HG02884 (cell line): ENCODE measurements at regions not wholly inside any gene's neighbourhood (a gene's known extent, or its start where the extent isn't known, plus 50 kb on each side); places are given as distances from the start of the nearest gene placed in this dataset.

Experiments
- ATAC-seq: cut with Tn5 transposase; IDR thresholded peaks from one replicate; pipeline ENCODE4 v1.9.1; 2021; ENCODE audit warnings: mild to moderate bottlenecking, moderate library complexity; ENCODE audit not compliant: unreplicated experiment

GRCh38 chr16:49129935-49130334 lies 151.7 kb downstream of the CBLN1 start:
- ATAC-seq: no peak

- no peak for ATAC-seq
Measured at GRCh38 chr16:49128740-49129139, 152.9 kb downstream of the CBLN1 start.

GRCh38 chr16:49127103-49127502 lies 154.5 kb downstream of the CBLN1 start:
- no peak for ATAC-seq

GRCh38 chr16:49121636-49122035 lies 160.0 kb downstream of the CBLN1 start:
- no peak for ATAC-seq

GRCh38 chr16:49120631-49121030 lies 161.0 kb downstream of the CBLN1 start:
- no peak for ATAC-seq

- no peak for ATAC-seq
Measured at GRCh38 chr16:49116873-49117272, 164.8 kb downstream of the CBLN1 start.

GRCh38 chr16:49115956-49116355 lies 165.7 kb downstream of the CBLN1 start:
- ATAC-seq: no peak

GRCh38 chr16:49112754-49113153 lies 168.9 kb downstream of the CBLN1 start:
- no peak for ATAC-seq

GRCh38 chr16:49111351-49111750 lies 170.3 kb downstream of the CBLN1 start:
- no peak for ATAC-seq

- no peak for ATAC-seq
Measured at GRCh38 chr16:49108611-49109010, 173.0 kb downstream of the CBLN1 start.

GRCh38 chr16:49103298-49103697 lies 178.3 kb downstream of the CBLN1 start:
- no peak for ATAC-seq

GRCh38 chr16:49101997-49102396 lies 179.6 kb downstream of the CBLN1 start:
- no peak for ATAC-seq

GRCh38 chr16:49100366-49100765 lies 181.3 kb downstream of the CBLN1 start:
- no peak for ATAC-seq

GRCh38 chr16:49097964-49098363 lies 183.7 kb downstream of the CBLN1 start:
- no peak for ATAC-seq

- ATAC-seq: no peak
Measured at GRCh38 chr16:49096176-49096945, 185.3 kb downstream of the CBLN1 start.

GRCh38 chr16:49095539-49095938 lies 186.1 kb downstream of the CBLN1 start:
- ATAC-seq: no peak

- no peak for ATAC-seq
Measured at GRCh38 chr16:49094471-49094870, 187.2 kb downstream of the CBLN1 start.

- no peak for ATAC-seq
Measured at GRCh38 chr16:49093939-49094338, 187.7 kb downstream of the CBLN1 start.

- ATAC-seq: no peak
Measured at GRCh38 chr16:49092704-49093103, 188.9 kb downstream of the CBLN1 start.

GRCh38 chr16:49089533-49089932 lies 192.1 kb downstream of the CBLN1 start:
- ATAC-seq: no peak

GRCh38 chr16:49089039-49089438 lies 192.6 kb downstream of the CBLN1 start:
- no peak for ATAC-seq

GRCh38 chr16:49085686-49086085 lies 196.0 kb downstream of the CBLN1 start:
- ATAC-seq: no peak
